ENCODE measurements at regions not wholly inside any gene's neighbourhood (a gene's known extent, or its start where the extent isn't known, plus 50 kb on each side); places are given as distances from the start of the nearest gene placed in this dataset.

DNA sequence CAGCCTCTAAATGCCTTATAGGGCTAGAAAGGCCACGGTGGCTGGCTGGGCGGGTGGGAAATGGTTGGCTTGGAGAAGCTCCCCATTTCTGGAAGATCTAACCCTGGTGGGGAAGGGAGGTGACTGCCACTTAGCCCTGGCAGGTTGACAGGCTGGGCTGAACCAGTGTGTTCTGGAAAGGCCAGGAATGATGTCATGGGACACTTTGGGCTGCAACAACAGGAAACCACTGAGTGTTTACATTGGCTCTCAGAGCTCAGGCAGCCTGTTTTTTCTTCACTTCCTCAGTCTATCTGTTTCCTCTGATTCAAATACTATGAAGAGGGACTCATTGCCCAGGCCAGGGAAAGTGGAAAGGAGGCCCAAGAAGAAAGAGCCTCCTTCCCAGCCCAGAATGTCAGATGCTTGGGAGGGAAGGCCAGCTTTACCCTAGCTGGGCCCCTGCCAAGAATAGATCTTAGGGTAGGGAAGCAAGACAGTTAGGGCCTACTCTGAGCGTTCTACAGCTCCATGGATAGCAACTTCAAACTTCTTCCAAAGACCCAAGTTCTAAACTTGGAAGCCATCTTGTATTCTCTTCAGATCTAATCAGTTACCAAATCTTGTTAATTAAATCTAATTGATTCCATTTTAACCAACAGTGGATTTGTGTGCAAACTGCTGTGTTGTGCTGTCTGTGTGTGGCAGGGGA is 65.8 kb upstream of the MSN start:
- TF ChIP-seq, protein P1, sequence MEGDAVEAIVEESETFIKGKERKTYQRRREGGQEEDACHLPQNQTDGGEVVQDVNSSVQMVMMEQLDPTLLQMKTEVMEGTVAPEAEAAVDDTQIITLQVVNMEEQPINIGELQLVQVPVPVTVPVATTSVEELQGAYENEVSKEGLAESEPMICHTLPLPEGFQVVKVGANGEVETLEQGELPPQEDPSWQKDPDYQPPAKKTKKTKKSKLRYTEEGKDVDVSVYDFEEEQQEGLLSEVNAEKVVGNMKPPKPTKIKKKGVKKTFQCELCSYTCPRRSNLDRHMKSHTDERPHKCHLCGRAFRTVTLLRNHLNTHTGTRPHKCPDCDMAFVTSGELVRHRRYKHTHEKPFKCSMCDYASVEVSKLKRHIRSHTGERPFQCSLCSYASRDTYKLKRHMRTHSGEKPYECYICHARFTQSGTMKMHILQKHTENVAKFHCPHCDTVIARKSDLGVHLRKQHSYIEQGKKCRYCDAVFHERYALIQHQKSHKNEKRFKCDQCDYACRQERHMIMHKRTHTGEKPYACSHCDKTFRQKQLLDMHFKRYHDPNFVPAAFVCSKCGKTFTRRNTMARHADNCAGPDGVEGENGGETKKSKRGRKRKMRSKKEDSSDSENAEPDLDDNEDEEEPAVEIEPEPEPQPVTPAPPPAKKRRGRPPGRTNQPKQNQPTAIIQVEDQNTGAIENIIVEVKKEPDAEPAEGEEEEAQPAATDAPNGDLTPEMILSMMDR (conservative IDR thresholded peaks at IDR 0.05; ENCODE audit: low read length): no peak
- TF ChIP-seq EZH2phosphoT487 (IDR thresholded peaks at IDR 0.05; ENCODE audit: borderline replicate concordance): no peak

Measured in Loucy (cell line).